ENCODE measurements at regions not wholly inside any gene's neighbourhood (a gene's known extent, or its start where the extent isn't known, plus 50 kb on each side); places are given as distances from the start of the nearest gene placed in this dataset.

GRCh38 chr2:209029249-209029648 lies 394.6 kb upstream of the MAP2 start:
- TF ChIP-seq EZH2phosphoT487 (IDR thresholded peaks at IDR 0.05; ENCODE audit: borderline replicate concordance, low read length) (no peak), CTCF (conservative IDR thresholded peaks at IDR 0.05; ENCODE audit: low read depth, low read length) (no peak), EZH2 (IDR thresholded peaks at IDR 0.05; ENCODE audit: low read length, unreplicated experiment) (no peak)

All from PC-3 (cell line).